Fibroblast of pulmonary artery (primary cell): ENCODE measurements at regions not wholly inside any gene's neighbourhood (a gene's known extent, or its start where the extent isn't known, plus 50 kb on each side); places are given as distances from the start of the nearest gene placed in this dataset.

Source experiments
- DNase-seq: peaks from one replicate; pipeline ENCODE4 v3.0.0-alpha.2; 2010; ENCODE audit warnings: low read depth
- H3K4me3 ChIP-seq: replicated peaks from 2 replicates; pipeline ENCODE4 v1.5.1; 2011; ENCODE audit warnings: low read depth, mild to moderate bottlenecking, control low read depth, low read length, moderate library complexity
- CTCF ChIP-seq: IDR thresholded peaks from 2 replicates; pipeline ENCODE4 v1.5.1; 2011; ENCODE audit warnings: mild to moderate bottlenecking, control low read depth, low read length, inconsistent platforms; ENCODE audit errors: missing control alignments

GRCh38 chr2:54021702-54022101 is 50.9 kb upstream of the PSME4 start:
- DNase-seq, result no peak
- H3K4me3 ChIP-seq, result no peak overlapping the region
- TF ChIP-seq CTCF, result no peak

DNA sequence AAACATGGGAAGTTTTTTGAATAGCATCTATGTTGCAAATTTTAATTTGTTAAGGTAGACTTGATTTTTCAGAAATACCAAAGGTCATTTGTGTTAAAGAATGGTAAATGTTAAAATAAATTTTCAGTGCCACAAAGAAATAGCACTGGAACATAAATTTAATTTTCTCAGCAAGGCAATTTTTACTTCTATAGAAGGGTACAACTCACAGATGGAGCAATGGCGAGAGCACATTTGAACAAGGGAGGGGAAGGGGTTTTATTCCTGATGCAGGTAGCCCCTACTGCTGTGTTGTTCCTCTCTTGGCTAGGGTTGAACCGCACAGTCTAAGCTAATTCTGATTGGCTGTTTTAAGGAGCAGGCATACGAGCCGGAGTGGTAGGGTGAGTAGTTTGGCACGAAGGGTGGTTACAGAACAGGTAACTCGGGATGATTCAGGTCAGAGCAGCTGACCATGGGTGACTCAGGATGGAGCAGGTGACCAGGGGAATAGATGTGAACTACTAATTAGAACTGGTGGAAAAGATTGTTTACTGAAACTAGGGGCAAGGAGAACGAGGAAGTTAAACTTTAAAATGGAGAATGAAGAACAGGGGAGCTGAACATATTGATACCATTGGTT is 50.1 kb upstream of the PSME4 start:
- TF ChIP-seq CTCF, result no peak
- H3K4me3 ChIP-seq, result no peak overlapping the region
- DNase-seq, result no peak
